Loucy (cell line): ENCODE measurements at regions not wholly inside any gene's neighbourhood (a gene's known extent, or its start where the extent isn't known, plus 50 kb on each side); places are given as distances from the start of the nearest gene placed in this dataset.

ENCODE experiments used
- EZH2phosphoT487 ChIP-seq: fragments of 200-600 bp; IDR thresholded peaks from 2 replicates; pipeline ENCODE4 v1.6.1; 2018; ENCODE audit warnings: antibody characterized with exemption, mild to moderate bottlenecking, moderate library complexity, borderline replicate concordance
- TF ChIP-seq, protein P1 (sequence below): fragments of 200-600 bp; sonication (generic); conservative IDR thresholded peaks from 2 replicates; pipeline ENCODE4 v1.5.1; 2014; ENCODE audit warnings: mild to moderate bottlenecking, antibody characterized with exemption, low read length

DNA sequence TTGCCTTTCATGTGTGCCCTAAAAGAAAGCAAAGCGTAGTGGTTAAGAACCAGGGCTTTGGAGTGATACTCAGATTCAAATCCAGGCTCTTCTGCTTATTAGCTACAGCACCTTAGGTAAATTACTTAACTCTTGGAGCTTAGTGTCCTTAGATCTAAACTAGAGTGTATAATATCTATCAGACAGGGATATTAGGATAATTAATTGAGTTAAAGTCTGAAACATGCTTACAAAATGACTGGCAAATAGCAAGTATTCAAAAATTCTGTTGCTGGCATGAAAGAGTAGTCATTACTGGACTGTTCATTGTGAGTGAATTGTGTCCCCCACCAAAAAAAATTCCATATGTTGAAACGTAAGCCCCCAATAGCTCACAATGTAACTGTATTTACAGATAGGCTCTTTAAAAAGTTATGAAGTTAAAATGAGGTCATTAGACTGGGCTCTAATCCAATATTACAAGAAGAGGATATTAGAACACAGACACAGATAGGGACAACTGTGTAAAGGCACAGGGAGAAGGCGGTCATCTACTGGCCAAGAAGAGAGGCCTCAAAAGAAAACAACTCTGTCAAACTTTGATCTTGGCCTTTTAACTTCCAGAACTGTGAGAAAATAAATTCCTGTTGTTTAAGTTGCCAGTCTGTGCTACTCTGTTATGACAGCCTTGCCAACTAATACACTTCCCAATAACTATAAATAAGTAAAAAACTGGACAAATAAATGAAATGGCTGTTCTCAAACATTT, 60.4 kb upstream of the LRRC3B start:
- TF ChIP-seq, protein P1, sequence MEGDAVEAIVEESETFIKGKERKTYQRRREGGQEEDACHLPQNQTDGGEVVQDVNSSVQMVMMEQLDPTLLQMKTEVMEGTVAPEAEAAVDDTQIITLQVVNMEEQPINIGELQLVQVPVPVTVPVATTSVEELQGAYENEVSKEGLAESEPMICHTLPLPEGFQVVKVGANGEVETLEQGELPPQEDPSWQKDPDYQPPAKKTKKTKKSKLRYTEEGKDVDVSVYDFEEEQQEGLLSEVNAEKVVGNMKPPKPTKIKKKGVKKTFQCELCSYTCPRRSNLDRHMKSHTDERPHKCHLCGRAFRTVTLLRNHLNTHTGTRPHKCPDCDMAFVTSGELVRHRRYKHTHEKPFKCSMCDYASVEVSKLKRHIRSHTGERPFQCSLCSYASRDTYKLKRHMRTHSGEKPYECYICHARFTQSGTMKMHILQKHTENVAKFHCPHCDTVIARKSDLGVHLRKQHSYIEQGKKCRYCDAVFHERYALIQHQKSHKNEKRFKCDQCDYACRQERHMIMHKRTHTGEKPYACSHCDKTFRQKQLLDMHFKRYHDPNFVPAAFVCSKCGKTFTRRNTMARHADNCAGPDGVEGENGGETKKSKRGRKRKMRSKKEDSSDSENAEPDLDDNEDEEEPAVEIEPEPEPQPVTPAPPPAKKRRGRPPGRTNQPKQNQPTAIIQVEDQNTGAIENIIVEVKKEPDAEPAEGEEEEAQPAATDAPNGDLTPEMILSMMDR = no peak
- no peak for TF ChIP-seq EZH2phosphoT487
